NT2/D1 (cell line): ENCODE measurements at regions not wholly inside any gene's neighbourhood (a gene's known extent, or its start where the extent isn't known, plus 50 kb on each side); places are given as distances from the start of the nearest gene placed in this dataset.

ENCODE experiments used
- SUZ12 ChIP-seq: IDR thresholded peaks from 2 replicates; pipeline ENCODE4 v1.6.1; 2011; ENCODE audit not compliant: insufficient read length, insufficient read depth; ENCODE audit errors: extremely low read depth
- ZNF274 ChIP-seq: IDR thresholded peaks from 2 replicates; pipeline ENCODE4 v1.6.1; 2011; ENCODE audit warnings: mild to moderate bottlenecking, low read depth, low read length

DNA sequence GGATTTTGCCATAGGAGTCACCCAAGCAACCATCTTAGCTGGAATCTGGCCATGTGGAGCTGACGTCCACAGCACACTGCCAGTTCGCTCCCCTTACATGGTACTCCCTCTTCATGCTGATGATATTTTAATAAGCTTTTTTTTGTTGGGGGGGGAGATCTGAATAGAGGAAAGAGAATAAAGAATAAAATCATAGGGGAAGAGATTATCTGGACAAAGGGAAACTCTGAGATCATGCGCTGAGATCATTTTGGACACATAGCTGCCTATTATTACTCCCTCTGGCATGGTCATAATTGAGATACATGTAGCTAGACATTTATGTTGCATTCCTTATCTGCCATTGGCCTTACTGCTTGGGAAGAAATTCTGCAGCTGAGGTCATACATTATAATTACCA lies 282.7 kb downstream of the HTR7 start:
- TF ChIP-seq SUZ12, result no peak
- TF ChIP-seq ZNF274, result no peak
